ENCODE measurements at regions not wholly inside any gene's neighbourhood (a gene's known extent, or its start where the extent isn't known, plus 50 kb on each side); places are given as distances from the start of the nearest gene placed in this dataset.

GRCh38 chr3:82741346-82741745, 979.9 kb upstream of the GBE1 start:
- Histone ChIP-seq H3K27ac (ENCODE audit: low read depth, low read length) (no peak overlapping the region), H3K9me3 (ENCODE audit: insufficient read depth, low read length) (no peaks in the 10 kb centered on the region), H3K36me3 (ENCODE audit: low read length) (no peaks in the 10 kb centered on the region), H3K4me2 (ENCODE audit: low read depth, low read length, poor library complexity, severe bottlenecking) (no peak overlapping the region), H3F3A (ENCODE audit: insufficient read depth) (0 out of 2 replicates have a peak, but pooled peaks cover under 1% of the 10 kb centered on the region), H3K4me3 (ENCODE audit: insufficient read depth, low read length, poor library complexity, severe bottlenecking) (no peak overlapping the region), H4K20me1 (ENCODE audit: low read depth, low read length) (no peaks in the 10 kb centered on the region), H3K9me2 (replicated peaks; ENCODE audit: insufficient read depth, low read length) (no peaks in the 10 kb centered on the region), H3K27me3 (ENCODE audit: low read length) (no peaks in the 10 kb centered on the region), H3K79me2 (ENCODE audit: insufficient read depth, low read length) (no peaks in the 10 kb centered on the region), H2AFZ (ENCODE audit: low read depth, low read length, severe bottlenecking) (peak overlapping the region; percentile 17), H3K9ac (ENCODE audit: low read length) (no peak overlapping the region)
- TF ChIP-seq, protein P1, sequence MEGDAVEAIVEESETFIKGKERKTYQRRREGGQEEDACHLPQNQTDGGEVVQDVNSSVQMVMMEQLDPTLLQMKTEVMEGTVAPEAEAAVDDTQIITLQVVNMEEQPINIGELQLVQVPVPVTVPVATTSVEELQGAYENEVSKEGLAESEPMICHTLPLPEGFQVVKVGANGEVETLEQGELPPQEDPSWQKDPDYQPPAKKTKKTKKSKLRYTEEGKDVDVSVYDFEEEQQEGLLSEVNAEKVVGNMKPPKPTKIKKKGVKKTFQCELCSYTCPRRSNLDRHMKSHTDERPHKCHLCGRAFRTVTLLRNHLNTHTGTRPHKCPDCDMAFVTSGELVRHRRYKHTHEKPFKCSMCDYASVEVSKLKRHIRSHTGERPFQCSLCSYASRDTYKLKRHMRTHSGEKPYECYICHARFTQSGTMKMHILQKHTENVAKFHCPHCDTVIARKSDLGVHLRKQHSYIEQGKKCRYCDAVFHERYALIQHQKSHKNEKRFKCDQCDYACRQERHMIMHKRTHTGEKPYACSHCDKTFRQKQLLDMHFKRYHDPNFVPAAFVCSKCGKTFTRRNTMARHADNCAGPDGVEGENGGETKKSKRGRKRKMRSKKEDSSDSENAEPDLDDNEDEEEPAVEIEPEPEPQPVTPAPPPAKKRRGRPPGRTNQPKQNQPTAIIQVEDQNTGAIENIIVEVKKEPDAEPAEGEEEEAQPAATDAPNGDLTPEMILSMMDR (IDR thresholded peaks at IDR 0.05; ENCODE audit: insufficient read depth, low read length, poor library complexity, severe bottlenecking), result no peak
- TF ChIP-seq EZH2phosphoT487 (conservative IDR thresholded peaks at IDR 0.05; ENCODE audit: low read length), result no peak

DNA sequence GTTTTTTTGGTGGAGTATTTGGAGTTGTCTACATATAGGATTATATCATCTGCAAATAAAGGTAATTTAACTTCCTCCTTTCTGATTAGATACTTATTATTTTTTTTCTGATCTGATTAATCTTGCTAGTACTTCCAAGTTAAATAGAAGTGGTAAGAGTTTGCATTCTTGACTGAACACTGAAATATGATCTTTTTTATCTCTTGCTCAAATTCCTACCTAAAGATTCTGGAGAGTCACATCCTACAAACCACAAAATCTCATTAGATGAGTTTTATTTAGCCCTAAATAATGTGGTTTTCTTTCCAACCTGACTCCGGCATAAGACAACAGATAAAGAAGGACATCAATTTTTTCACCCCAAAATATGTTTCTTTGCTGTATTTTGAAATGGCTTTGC, 977.9 kb upstream of the GBE1 start:
- Histone ChIP-seq H3K27ac (ENCODE audit: low read depth, low read length) (no peak overlapping the region), H2AFZ (ENCODE audit: low read depth, low read length, severe bottlenecking) (no peak overlapping the region), H4K20me1 (ENCODE audit: low read depth, low read length) (no peaks in the 10 kb centered on the region), H3K4me3 (ENCODE audit: insufficient read depth, low read length, poor library complexity, severe bottlenecking) (no peak overlapping the region), H3K79me2 (ENCODE audit: insufficient read depth, low read length) (no peaks in the 10 kb centered on the region), H3K27me3 (ENCODE audit: low read length) (no peaks in the 10 kb centered on the region), H3F3A (ENCODE audit: insufficient read depth) (peaks cover 6% of the 10 kb centered on the region; the same call in 1 of the 2 replicates), H3K9me2 (replicated peaks; ENCODE audit: insufficient read depth, low read length) (no peaks in the 10 kb centered on the region), H3K9ac (ENCODE audit: low read length) (no peak overlapping the region), H3K36me3 (ENCODE audit: low read length) (no peaks in the 10 kb centered on the region), H3K9me3 (ENCODE audit: insufficient read depth, low read length) (no peaks in the 10 kb centered on the region), H3K4me2 (ENCODE audit: low read depth, low read length, poor library complexity, severe bottlenecking) (no peak overlapping the region)
- TF ChIP-seq, protein P1 (IDR thresholded peaks at IDR 0.05; ENCODE audit: insufficient read depth, low read length, poor library complexity, severe bottlenecking), result no peak
- no peak for TF ChIP-seq EZH2phosphoT487 (conservative IDR thresholded peaks at IDR 0.05; ENCODE audit: low read length)

GRCh38 chr3:82736696-82737277, 975.3 kb upstream of the GBE1 start:
- TF ChIP-seq, protein P1 (IDR thresholded peaks at IDR 0.05; ENCODE audit: insufficient read depth, low read length, poor library complexity, severe bottlenecking), result no peak
- no peak for TF ChIP-seq EZH2phosphoT487 (conservative IDR thresholded peaks at IDR 0.05; ENCODE audit: low read length)
- Histone ChIP-seq H3K4me3 (ENCODE audit: insufficient read depth, low read length, poor library complexity, severe bottlenecking) (peak overlapping the region; percentile 54), H3F3A (ENCODE audit: insufficient read depth) (peaks cover 6% of the 10 kb centered on the region; the same call in 1 of the 2 replicates), H3K36me3 (ENCODE audit: low read length) (no peaks in the 10 kb centered on the region), H3K27ac (ENCODE audit: low read depth, low read length) (peak overlapping the region; percentile 71), H3K79me2 (ENCODE audit: insufficient read depth, low read length) (no peaks in the 10 kb centered on the region), H4K20me1 (ENCODE audit: low read depth, low read length) (no peaks in the 10 kb centered on the region), H3K9me3 (ENCODE audit: insufficient read depth, low read length) (peaks cover 3% of the 10 kb centered on the region; the same call in 1 of the 2 replicates), H3K27me3 (ENCODE audit: low read length) (no peaks in the 10 kb centered on the region), H3K4me2 (ENCODE audit: low read depth, low read length, poor library complexity, severe bottlenecking) (peak overlapping the region; percentile 66), H2AFZ (ENCODE audit: low read depth, low read length, severe bottlenecking) (peak overlapping the region; percentile 94), H3K9me2 (replicated peaks; ENCODE audit: insufficient read depth, low read length) (no peaks in the 10 kb centered on the region), H3K9ac (ENCODE audit: low read length) (peak overlapping the region; percentile 51)

Data from SU-DHL-6 (cell line).